ENCODE measurements at regions not wholly inside any gene's neighbourhood (a gene's known extent, or its start where the extent isn't known, plus 50 kb on each side); places are given as distances from the start of the nearest gene placed in this dataset.

DNA sequence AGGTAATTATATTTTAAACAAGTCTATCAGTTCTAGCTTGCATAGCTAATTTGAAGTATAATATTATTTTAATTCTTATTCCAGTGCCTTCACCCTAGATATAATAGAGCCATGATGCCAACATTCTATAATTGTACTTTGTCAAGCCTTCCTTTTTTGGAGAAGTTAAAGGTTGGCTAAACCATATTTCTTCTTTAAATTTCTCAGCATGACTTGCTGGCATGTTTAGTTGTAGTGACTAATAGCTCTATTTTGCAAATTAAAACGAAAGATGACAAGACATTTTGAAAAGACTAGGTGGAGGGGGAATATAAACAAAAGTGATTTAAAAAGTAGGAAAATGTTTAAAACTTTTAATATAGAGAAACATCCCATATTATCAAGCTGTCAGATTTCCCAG, 400.7 kb downstream of the PSAT1 start:
- TF ChIP-seq EZH2 (IDR thresholded peaks at IDR 0.05; ENCODE audit: insufficient read depth, poor library complexity, severe bottlenecking) (no peak), EZH2phosphoT487 (IDR thresholded peaks at IDR 0.05; ENCODE audit: insufficient read depth, low read depth) (no peak)

Data from GM23248 (cell line).